ENCODE measurements at regions not wholly inside any gene's neighbourhood (a gene's known extent, or its start where the extent isn't known, plus 50 kb on each side); places are given as distances from the start of the nearest gene placed in this dataset.

- TF ChIP-seq, protein P1, sequence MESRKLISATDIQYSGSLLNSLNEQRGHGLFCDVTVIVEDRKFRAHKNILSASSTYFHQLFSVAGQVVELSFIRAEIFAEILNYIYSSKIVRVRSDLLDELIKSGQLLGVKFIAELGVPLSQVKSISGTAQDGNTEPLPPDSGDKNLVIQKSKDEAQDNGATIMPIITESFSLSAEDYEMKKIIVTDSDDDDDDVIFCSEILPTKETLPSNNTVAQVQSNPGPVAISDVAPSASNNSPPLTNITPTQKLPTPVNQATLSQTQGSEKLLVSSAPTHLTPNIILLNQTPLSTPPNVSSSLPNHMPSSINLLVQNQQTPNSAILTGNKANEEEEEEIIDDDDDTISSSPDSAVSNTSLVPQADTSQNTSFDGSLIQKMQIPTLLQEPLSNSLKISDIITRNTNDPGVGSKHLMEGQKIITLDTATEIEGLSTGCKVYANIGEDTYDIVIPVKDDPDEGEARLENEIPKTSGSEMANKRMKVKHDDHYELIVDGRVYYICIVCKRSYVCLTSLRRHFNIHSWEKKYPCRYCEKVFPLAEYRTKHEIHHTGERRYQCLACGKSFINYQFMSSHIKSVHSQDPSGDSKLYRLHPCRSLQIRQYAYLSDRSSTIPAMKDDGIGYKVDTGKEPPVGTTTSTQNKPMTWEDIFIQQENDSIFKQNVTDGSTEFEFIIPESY (IDR thresholded peaks at IDR 0.05; ENCODE audit: extremely low read depth, insufficient replicate concordance, low read length), result no peak
- TF ChIP-seq RAD21 (IDR thresholded peaks at IDR 0.05; ENCODE audit: low read depth) (no peak), EZH2 (IDR thresholded peaks at IDR 0.05) (no peak), CTCF (IDR thresholded peaks at IDR 0.05 in 2 of 3, conservative IDR thresholded peaks at IDR 0.05 in 1 of 3; ENCODE audit: borderline replicate concordance in 1 of 3, insufficient read depth in 1 of 3, low read depth in 2 of 3, low read length in 2 of 3) (no peak), SIN3A (IDR thresholded peaks at IDR 0.05; ENCODE audit: low read depth) (no peak), ZNF274 (IDR thresholded peaks at IDR 0.05; ENCODE audit: low read depth, low read length) (no peak)
- TF ChIP-seq, protein P2, sequence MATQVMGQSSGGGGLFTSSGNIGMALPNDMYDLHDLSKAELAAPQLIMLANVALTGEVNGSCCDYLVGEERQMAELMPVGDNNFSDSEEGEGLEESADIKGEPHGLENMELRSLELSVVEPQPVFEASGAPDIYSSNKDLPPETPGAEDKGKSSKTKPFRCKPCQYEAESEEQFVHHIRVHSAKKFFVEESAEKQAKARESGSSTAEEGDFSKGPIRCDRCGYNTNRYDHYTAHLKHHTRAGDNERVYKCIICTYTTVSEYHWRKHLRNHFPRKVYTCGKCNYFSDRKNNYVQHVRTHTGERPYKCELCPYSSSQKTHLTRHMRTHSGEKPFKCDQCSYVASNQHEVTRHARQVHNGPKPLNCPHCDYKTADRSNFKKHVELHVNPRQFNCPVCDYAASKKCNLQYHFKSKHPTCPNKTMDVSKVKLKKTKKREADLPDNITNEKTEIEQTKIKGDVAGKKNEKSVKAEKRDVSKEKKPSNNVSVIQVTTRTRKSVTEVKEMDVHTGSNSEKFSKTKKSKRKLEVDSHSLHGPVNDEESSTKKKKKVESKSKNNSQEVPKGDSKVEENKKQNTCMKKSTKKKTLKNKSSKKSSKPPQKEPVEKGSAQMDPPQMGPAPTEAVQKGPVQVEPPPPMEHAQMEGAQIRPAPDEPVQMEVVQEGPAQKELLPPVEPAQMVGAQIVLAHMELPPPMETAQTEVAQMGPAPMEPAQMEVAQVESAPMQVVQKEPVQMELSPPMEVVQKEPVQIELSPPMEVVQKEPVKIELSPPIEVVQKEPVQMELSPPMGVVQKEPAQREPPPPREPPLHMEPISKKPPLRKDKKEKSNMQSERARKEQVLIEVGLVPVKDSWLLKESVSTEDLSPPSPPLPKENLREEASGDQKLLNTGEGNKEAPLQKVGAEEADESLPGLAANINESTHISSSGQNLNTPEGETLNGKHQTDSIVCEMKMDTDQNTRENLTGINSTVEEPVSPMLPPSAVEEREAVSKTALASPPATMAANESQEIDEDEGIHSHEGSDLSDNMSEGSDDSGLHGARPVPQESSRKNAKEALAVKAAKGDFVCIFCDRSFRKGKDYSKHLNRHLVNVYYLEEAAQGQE (IDR thresholded peaks at IDR 0.05; ENCODE audit: low read depth), result no peak
These were observed 176.8 kb downstream of the KATNIP start for GRCh38 chr16:27726621-27727261.
